Kidney epithelial cell (primary cell): ENCODE measurements at regions not wholly inside any gene's neighbourhood (a gene's known extent, or its start where the extent isn't known, plus 50 kb on each side); places are given as distances from the start of the nearest gene placed in this dataset.

Experiments
- DNase-seq: peaks from one replicate; pipeline ENCODE4 v3.0.0-alpha.2; 2010; ENCODE audit warnings: low read depth
- H3K27me3 ChIP-seq: 2 replicates; pipeline ENCODE4 v1.6.0; 2011; ENCODE audit warnings: low read length; ENCODE audit not compliant: control insufficient read depth, insufficient read depth
- H3K36me3 ChIP-seq: 2 replicates; pipeline ENCODE4 v1.5.1; 2011; ENCODE audit warnings: low read length; ENCODE audit not compliant: control insufficient read depth, insufficient read depth
- H3K4me3 ChIP-seq: 2 replicates; pipeline ENCODE4 v1.5.1; 2011; ENCODE audit warnings: low read depth, mild to moderate bottlenecking, control low read depth, low read length
- TF ChIP-seq, protein P1 (sequence below): IDR thresholded peaks from 2 replicates; pipeline ENCODE4 v1.5.1; 2011; ENCODE audit warnings: mild to moderate bottlenecking, moderate library complexity, low read length, control low read depth, inconsistent platforms; ENCODE audit not compliant: insufficient read depth, poor library complexity, severe bottlenecking

DNA sequence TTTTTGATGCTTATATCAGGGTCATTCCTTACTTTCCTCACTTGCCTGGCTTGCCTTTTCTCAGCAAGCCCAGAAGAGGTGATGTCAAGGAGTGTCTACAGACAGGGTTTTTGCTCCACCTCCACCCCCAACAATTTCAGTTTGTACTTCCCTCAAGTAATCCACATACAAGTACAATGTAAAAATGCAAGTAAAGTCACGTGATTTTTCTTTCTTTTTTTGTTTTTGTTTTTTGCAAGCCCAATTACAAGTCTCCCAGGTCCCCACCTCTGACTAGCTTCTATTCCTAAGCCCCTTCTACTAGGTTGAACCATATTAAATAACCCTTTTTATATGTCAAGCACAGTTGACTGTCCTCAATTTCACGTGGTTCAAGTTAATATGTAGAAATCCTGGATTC, 579.6 kb downstream of the DIAPH3 start:
- H3K36me3 ChIP-seq: no peaks in the 10 kb centered on the region
- no peak overlapping the region for H3K4me3 ChIP-seq
- DNase-seq: no peak
- H3K27me3 ChIP-seq: no peaks in the 10 kb centered on the region
- TF ChIP-seq, protein P1, sequence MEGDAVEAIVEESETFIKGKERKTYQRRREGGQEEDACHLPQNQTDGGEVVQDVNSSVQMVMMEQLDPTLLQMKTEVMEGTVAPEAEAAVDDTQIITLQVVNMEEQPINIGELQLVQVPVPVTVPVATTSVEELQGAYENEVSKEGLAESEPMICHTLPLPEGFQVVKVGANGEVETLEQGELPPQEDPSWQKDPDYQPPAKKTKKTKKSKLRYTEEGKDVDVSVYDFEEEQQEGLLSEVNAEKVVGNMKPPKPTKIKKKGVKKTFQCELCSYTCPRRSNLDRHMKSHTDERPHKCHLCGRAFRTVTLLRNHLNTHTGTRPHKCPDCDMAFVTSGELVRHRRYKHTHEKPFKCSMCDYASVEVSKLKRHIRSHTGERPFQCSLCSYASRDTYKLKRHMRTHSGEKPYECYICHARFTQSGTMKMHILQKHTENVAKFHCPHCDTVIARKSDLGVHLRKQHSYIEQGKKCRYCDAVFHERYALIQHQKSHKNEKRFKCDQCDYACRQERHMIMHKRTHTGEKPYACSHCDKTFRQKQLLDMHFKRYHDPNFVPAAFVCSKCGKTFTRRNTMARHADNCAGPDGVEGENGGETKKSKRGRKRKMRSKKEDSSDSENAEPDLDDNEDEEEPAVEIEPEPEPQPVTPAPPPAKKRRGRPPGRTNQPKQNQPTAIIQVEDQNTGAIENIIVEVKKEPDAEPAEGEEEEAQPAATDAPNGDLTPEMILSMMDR: no peak

DNA sequence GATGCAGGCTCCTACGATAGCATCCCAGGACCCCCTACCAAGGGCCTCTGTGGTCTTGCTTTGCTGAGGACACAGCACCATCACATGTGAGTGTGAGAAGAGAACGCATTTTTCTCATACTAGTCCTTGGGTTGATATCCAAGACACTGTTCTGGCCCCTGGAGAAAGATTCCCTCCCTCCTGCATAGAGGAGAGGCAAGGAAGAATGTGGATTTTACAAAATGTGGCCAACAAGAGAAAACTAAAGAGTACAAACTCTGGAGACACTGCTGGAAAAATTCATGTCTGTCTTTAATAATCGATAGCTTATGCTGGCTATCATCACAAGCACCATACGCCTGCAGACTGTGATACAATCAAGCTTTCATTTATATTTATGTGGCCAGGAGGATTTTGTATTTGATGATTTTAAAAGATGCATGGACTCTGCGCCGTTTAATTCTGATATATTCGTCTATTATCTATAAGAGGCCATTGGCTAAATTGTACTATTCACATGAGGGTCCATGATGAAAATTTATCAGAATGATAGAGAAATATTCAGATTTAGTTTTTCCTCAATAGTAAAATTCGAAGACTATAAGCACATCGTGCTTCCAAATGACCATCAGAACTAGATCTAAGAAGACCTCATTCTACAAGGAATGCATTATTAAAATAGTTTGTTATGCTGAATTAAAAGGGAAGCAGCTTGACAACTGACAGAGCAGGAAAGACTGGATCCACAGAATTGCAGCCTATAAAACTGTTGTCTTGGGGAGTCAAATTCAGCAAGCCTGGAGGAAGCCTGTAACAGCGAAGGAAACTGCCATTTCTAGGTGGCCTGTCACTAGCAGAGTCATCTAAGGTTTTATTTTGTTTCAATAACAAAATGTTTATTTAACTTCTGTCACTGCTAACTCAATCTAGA, 578.7 kb downstream of the DIAPH3 start:
- TF ChIP-seq, protein P1: no peak
- Histone ChIP-seq H3K27me3 (no peaks in the 10 kb centered on the region), H3K4me3 (no peak overlapping the region), H3K36me3 (no peaks in the 10 kb centered on the region)
- DNase-seq: no peak

DNA sequence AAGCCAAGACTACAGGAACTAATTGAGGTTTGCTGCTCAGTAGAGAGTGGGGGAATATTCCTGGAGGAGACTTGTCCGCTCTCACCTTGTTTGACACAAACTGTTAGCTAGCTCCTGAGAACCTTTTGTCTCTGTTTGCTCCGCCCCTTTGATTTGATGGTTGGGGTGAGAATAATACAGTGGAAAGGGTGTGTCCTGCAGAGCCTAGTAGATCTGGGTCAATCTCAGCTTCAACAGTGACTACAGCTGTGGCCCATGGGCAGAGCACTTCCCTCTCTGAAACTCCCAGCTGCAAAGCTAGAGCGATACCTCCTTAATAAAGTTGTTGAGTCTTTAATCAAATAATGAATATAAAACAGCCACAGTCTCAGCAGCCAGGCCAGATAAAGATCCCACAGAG, 576.7 kb downstream of the DIAPH3 start:
- TF ChIP-seq, protein P1: no peak
- H3K36me3 ChIP-seq: no peaks in the 10 kb centered on the region
- no peak overlapping the region for H3K4me3 ChIP-seq
- no peaks in the 10 kb centered on the region for H3K27me3 ChIP-seq
- no peak for DNase-seq

DNA sequence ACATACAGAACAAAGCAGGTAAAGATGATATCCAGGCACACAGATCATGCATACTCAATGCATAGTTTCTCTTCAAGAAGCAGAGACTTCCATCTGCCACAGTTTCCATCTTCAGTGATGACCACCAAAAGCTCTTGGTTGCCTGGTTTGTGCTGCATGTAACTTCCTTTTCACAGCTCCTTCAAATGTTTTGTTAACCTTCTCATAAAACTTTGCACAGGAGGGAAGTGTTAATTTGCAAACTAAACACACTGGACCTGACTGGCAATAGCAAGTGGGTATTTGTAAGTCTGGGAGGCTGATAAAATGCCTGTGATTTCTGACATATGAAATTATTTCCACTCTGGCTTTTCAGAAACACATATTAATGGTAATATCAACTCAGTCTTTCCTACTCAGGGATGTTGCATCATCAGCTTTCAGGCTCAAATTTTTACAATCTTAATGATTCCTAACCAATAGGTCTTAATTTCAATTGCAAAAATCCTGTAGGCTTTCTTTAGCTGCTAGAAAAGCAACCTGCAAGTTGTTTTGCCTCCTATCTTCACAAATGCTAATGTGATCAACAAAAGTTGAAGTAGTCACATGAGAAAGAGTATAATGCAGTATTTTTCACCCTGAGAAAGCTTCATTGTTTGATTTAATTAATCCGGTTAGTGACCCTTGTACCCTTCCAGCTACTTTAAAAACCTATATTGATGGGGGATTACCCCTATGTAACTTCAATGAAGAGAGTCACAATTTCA, 575.6 kb downstream of the DIAPH3 start:
- DNase-seq: no peak
- no peaks in the 10 kb centered on the region for H3K27me3 ChIP-seq
- no peaks in the 10 kb centered on the region for H3K36me3 ChIP-seq
- no peak overlapping the region for H3K4me3 ChIP-seq
- TF ChIP-seq, protein P1: no peak

DNA sequence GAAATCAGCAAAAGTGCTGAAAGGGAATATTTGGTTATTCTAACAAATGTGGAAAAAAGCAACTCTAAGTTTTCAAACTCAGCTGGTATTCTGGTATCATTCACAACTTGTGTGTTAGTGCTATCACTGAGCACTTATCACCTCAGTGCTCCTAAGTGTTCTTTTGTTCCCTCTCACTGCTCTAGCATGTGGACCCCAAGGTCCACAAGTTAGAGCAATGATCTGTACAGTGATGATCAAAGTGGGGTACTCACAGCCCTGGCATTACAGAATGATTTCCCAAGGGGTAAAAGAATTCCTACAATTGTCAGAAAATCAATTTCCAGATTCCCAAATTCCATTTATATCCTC, 575.0 kb downstream of the DIAPH3 start:
- H3K27me3 ChIP-seq: no peaks in the 10 kb centered on the region
- H3K4me3 ChIP-seq: no peak overlapping the region
- TF ChIP-seq, protein P1: no peak
- DNase-seq: no peak
- no peaks in the 10 kb centered on the region for H3K36me3 ChIP-seq
